A549 (cell line): ENCODE measurements at regions not wholly inside any gene's neighbourhood (a gene's known extent, or its start where the extent isn't known, plus 50 kb on each side); places are given as distances from the start of the nearest gene placed in this dataset.

Experiments
- ATAC-seq, 2 experiments: fragments of 200-7000 bp in 1 of 2; fragments of >200 bp in 1 of 2; cut with Nextera tagmentation in 1 of 2; cut with Tn5 transposase in 1 of 2; 3 replicates each; pipeline versions ENCODE4 v1.8.0 to v1.9.1; 2018 to 2020; ENCODE audit warnings: mild to moderate bottlenecking in 1 of 2, moderate library complexity in 1 of 2
- CTCF ChIA-PET: fragments of 300-600 bp; sonication (Branson Sonifier 250); formaldehyde crosslinking; extraction: SDS; loops from one replicate; lab custom pipeline; 2021; ENCODE audit warnings: antibody characterized with exemption, inconsistent platforms; lab: Yijun Ruan, JAX
- POLR2A ChIA-PET: fragments of 350-600 bp; formaldehyde crosslinking; extraction: SDS; loops from one replicate; lab custom pipeline; 2021; ENCODE audit warnings: antibody characterized with exemption, inconsistent platforms; lab: Yijun Ruan, JAX
- DNase-seq, 2 experiments: peaks; one replicate each; pipeline versions ENCODE4 v3.0.0 to v3.0.0-alpha.2; 2011 to 2016; ENCODE audit warnings: low read depth in 1 of 2, low spot score in 1 of 2
- FAIRE-seq: peaks from 2 replicates; lab custom pipeline; 2011; peaks lifted over from hg19 to GRCh38; lab: Jason Lieb, UNC
- H3K27ac ChIP-seq, 2 experiments: fragments of >200 bp; sonication (Bioruptor Twin); formaldehyde crosslinking; 3 replicates each; pipeline ENCODE4 v1.5.1; 2016 to 2017
- H3K4me1 ChIP-seq: fragments of >200 bp; sonication (Bioruptor Twin); formaldehyde crosslinking; 3 replicates; pipeline ENCODE4 v1.6.1; 2016
- H3K4me2 ChIP-seq: fragments of >200 bp; sonication (Bioruptor Twin); formaldehyde crosslinking; 3 replicates; pipeline ENCODE4 v1.6.1; 2016
- H3K4me3 ChIP-seq: fragments of >200 bp; sonication (Bioruptor Twin); formaldehyde crosslinking; 3 replicates; pipeline ENCODE4 v1.5.1; 2016
- H3K9me3 ChIP-seq: fragments of >200 bp; sonication (Bioruptor Twin); formaldehyde crosslinking; 3 replicates; pipeline ENCODE4 v1.6.1; 2016
- BHLHE40 ChIP-seq: IDR thresholded peaks from 2 replicates; pipeline ENCODE4 v1.6.1; 2012; ENCODE audit warnings: low read depth, low read length, inconsistent platforms
- CBX2 ChIP-seq: fragments of 200-600 bp; sonication (generic); IDR thresholded peaks from 2 replicates; pipeline ENCODE4 v1.6.1; 2016; ENCODE audit warnings: low read depth, mild to moderate bottlenecking, borderline replicate concordance
- CEBPB ChIP-seq, 2 experiments: fragments of >200 bp in 1 of 2; sonication (Bioruptor Twin) in 1 of 2; formaldehyde crosslinking in 1 of 2; IDR thresholded peaks; 2 replicates each; pipeline ENCODE4 v1.6.1; 2012 to 2016
- CHD2 ChIP-seq: fragments of 150-350 bp; IDR thresholded peaks from 2 replicates; pipeline ENCODE4 v1.6.1; 2014; ENCODE audit warnings: low read length; ENCODE audit not compliant: partially characterized antibody
- EHF ChIP-seq: fragments of 250-450 bp; sonication (Bioruptor Pico); IDR thresholded peaks from 2 replicates; pipeline ENCODE4 v1.5.0; 2020; ENCODE audit warnings: mild to moderate bottlenecking
- EHMT2 ChIP-seq: fragments of 200-600 bp; sonication (generic); IDR thresholded peaks from 2 replicates; pipeline ENCODE4 v1.6.1; 2016; ENCODE audit warnings: antibody characterized with exemption, low read depth, mild to moderate bottlenecking, moderate library complexity
- ELK1 ChIP-seq: fragments of 150-350 bp; IDR thresholded peaks from 2 replicates; pipeline ENCODE4 v1.6.1; 2014; ENCODE audit warnings: low read depth, mild to moderate bottlenecking, low read length
- HDAC2 ChIP-seq: fragments of 200-600 bp; sonication (generic); IDR thresholded peaks from 2 replicates; pipeline ENCODE4 v1.6.1; 2016
- HEYL ChIP-seq: fragments of 250-450 bp; sonication (Bioruptor Pico); IDR thresholded peaks from 2 replicates; pipeline ENCODE4 v1.8.0; 2021; ENCODE audit warnings: mild to moderate bottlenecking, moderate library complexity
- HOXA7 ChIP-seq: fragments of 250-450 bp; sonication (Bioruptor Pico); IDR thresholded peaks from 2 replicates; pipeline ENCODE4 v1.5.0; 2020; ENCODE audit warnings: mild to moderate bottlenecking, moderate library complexity
- HOXB5 ChIP-seq: fragments of 250-450 bp; sonication (Bioruptor Pico); IDR thresholded peaks from 2 replicates; pipeline ENCODE4 v1.5.0; 2020; ENCODE audit warnings: mild to moderate bottlenecking, moderate library complexity
- JUN ChIP-seq, 2 experiments: fragments of >200 bp; sonication (Bioruptor Twin); formaldehyde crosslinking; IDR thresholded peaks; 2 replicates in 1 of 2; 3 replicates in 1 of 2; pipeline ENCODE4 v1.6.1; 2016 to 2017
- JUNB ChIP-seq: fragments of >200 bp; sonication (Bioruptor Twin); formaldehyde crosslinking; IDR thresholded peaks from 2 replicates; pipeline ENCODE4 v1.6.1; 2016
- KDM1A ChIP-seq: fragments of 200-600 bp; sonication (generic); IDR thresholded peaks from 2 replicates; pipeline ENCODE4 v1.6.1; 2016; ENCODE audit warnings: low read depth, mild to moderate bottlenecking
- MAZ ChIP-seq: fragments of 150-350 bp; IDR thresholded peaks from 2 replicates; pipeline ENCODE4 v1.6.1; 2014; ENCODE audit warnings: antibody characterized with exemption, low read depth, low read length, borderline replicate concordance
- NFE2L2 ChIP-seq: fragments of 150-350 bp; conservative IDR thresholded peaks from 2 replicates; pipeline ENCODE4 v1.6.1; 2014; ENCODE audit warnings: low read length
- NR3C1 ChIP-seq: fragments of >200 bp; sonication (Bioruptor Twin); formaldehyde crosslinking; IDR thresholded peaks from 3 replicates; pipeline ENCODE4 v1.6.1; 2017
- PHF8 ChIP-seq: fragments of 200-600 bp; sonication (generic); IDR thresholded peaks from 2 replicates; pipeline ENCODE4 v1.6.1; 2016; ENCODE audit warnings: low read depth, mild to moderate bottlenecking, antibody characterized with exemption, moderate library complexity, borderline replicate concordance
- RARB ChIP-seq: fragments of 250-450 bp; sonication (Bioruptor Pico); IDR thresholded peaks from 2 replicates; pipeline ENCODE4 v1.8.0; 2021; ENCODE audit warnings: mild to moderate bottlenecking, moderate library complexity
- RFX5 ChIP-seq: fragments of 450-650 bp; IDR thresholded peaks from 2 replicates; pipeline ENCODE4 v1.7.1; 2014; ENCODE audit warnings: antibody characterized with exemption, mild to moderate bottlenecking, moderate library complexity
- SMC3 ChIP-seq: fragments of >200 bp; sonication (Bioruptor Twin); formaldehyde crosslinking; IDR thresholded peaks from 3 replicates; pipeline ENCODE4 v1.6.1; 2018; ENCODE audit warnings: inconsistent platforms
- SREBF2 ChIP-seq: fragments of 450-650 bp; IDR thresholded peaks from 2 replicates; pipeline ENCODE4 v1.6.1; 2014; ENCODE audit warnings: mild to moderate bottlenecking, moderate library complexity
- ZFP36 ChIP-seq: fragments of 450-650 bp; IDR thresholded peaks from 2 replicates; pipeline ENCODE4 v1.6.1; 2014; ENCODE audit warnings: borderline replicate concordance; ENCODE audit not compliant: partially characterized antibody
- WGBS: methylation state at CpG from one replicate; pipeline ENCODE4 v1.1.6; 2017; ENCODE audit errors: missing lambda C conversion rate; 5-methylcytosine and 5-hydroxymethylcytosine counted together
- TF ChIP-seq, protein P1 (sequence below): fragments of 450-650 bp; IDR thresholded peaks from 2 replicates; pipeline ENCODE4 v1.6.1; 2014; ENCODE audit warnings: antibody characterized with exemption
- TF ChIP-seq, protein P2 (sequence below): fragments of >200 bp; sonication (Bioruptor Twin); formaldehyde crosslinking; IDR thresholded peaks from 3 replicates; pipeline ENCODE4 v1.5.1; 2016
- TF ChIP-seq, protein P3 (sequence below): fragments of >200 bp; sonication (Bioruptor Twin); formaldehyde crosslinking; IDR thresholded peaks from 2 replicates; pipeline ENCODE4 v1.6.1; 2016
- TF ChIP-seq, protein P4 (sequence below): IDR thresholded peaks from 2 replicates; pipeline ENCODE4 v1.6.1; 2012; ENCODE audit warnings: low read depth, borderline replicate concordance

- TF ChIP-seq CBX2 (no peak), MAZ (no peak), NFE2L2 (no peak), KDM1A (no peak), ZFP36 (no peak), JUN (IDR thresholded peaks at IDR 0.05) (no peak), JUNB (no peak), SREBF2 (no peak), ELK1 (no peak)
- ATAC-seq: no peak
- no peaks in the 10 kb centered on the region for H3K4me1 ChIP-seq
- DNase-seq: peak in 1 of 2 experiments; percentile 6
- no peaks in the 10 kb centered on the region for H3K9me3 ChIP-seq
- H3K4me3 ChIP-seq: no peak overlapping the region
- POLR2A ChIA-PET: no interaction called here
- CTCF ChIA-PET: no interaction called here
- FAIRE-seq: no peak
- no peak overlapping the region for H3K27ac ChIP-seq
- no peak overlapping the region for H3K4me2 ChIP-seq
These were observed 863.3 kb downstream of the CENPC start for GRCh38 chr4:66681962-66682361.

- Histone ChIP-seq H3K27ac (no peak overlapping the region), H3K4me2 (no peak overlapping the region), H3K4me1 (no peaks in the 10 kb centered on the region), H3K9me3 (no peaks in the 10 kb centered on the region), H3K4me3 (no peak overlapping the region)
- 94% methylated on average over 1 of the region's 1 CpG for WGBS
- TF ChIP-seq, protein P1, sequence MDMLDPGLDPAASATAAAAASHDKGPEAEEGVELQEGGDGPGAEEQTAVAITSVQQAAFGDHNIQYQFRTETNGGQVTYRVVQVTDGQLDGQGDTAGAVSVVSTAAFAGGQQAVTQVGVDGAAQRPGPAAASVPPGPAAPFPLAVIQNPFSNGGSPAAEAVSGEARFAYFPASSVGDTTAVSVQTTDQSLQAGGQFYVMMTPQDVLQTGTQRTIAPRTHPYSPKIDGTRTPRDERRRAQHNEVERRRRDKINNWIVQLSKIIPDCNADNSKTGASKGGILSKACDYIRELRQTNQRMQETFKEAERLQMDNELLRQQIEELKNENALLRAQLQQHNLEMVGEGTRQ: no peak
- TF ChIP-seq CEBPB (IDR thresholded peaks at IDR 0.05) (no peak), RARB (CRISPR knock-in tag) (no peak), NR3C1 (no peak), CHD2 (no peak), EHF (CRISPR knock-in tag) (no peak), CBX2 (no peak), HOXA7 (no peak), HEYL (CRISPR knock-in tag) (no peak), PHF8 (no peak), HOXB5 (CRISPR knock-in tag) (no peak), NFE2L2 (no peak), HDAC2 (no peak), SMC3 (no peak), EHMT2 (no peak), RFX5 (no peak), BHLHE40 (no peak)
- TF ChIP-seq, protein P2, sequence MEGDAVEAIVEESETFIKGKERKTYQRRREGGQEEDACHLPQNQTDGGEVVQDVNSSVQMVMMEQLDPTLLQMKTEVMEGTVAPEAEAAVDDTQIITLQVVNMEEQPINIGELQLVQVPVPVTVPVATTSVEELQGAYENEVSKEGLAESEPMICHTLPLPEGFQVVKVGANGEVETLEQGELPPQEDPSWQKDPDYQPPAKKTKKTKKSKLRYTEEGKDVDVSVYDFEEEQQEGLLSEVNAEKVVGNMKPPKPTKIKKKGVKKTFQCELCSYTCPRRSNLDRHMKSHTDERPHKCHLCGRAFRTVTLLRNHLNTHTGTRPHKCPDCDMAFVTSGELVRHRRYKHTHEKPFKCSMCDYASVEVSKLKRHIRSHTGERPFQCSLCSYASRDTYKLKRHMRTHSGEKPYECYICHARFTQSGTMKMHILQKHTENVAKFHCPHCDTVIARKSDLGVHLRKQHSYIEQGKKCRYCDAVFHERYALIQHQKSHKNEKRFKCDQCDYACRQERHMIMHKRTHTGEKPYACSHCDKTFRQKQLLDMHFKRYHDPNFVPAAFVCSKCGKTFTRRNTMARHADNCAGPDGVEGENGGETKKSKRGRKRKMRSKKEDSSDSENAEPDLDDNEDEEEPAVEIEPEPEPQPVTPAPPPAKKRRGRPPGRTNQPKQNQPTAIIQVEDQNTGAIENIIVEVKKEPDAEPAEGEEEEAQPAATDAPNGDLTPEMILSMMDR: no peak
- TF ChIP-seq, protein P3, sequence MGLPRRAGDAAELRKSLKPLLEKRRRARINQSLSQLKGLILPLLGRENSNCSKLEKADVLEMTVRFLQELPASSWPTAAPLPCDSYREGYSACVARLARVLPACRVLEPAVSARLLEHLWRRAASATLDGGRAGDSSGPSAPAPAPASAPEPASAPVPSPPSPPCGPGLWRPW: no peak
- TF ChIP-seq, protein P4, sequence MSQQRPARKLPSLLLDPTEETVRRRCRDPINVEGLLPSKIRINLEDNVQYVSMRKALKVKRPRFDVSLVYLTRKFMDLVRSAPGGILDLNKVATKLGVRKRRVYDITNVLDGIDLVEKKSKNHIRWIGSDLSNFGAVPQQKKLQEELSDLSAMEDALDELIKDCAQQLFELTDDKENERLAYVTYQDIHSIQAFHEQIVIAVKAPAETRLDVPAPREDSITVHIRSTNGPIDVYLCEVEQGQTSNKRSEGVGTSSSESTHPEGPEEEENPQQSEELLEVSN: no peak
- ChIA-PET CTCF (no interaction called here), POLR2A (no interaction called here)
- ATAC-seq: no peak
- FAIRE-seq: no peak
- DNase-seq: no peak
These were observed 878.1 kb downstream of the CENPC start for GRCh38 chr4:66667249-66667648.
